ENCODE measurements at regions not wholly inside any gene's neighbourhood (a gene's known extent, or its start where the extent isn't known, plus 50 kb on each side); places are given as distances from the start of the nearest gene placed in this dataset.
"Not testable (repeated sequence)": the region's sequence is repeated elsewhere in the genome, so short reads cannot be mapped to it uniquely, and the experiment has no call there.

GRCh38 chr6:84635081-84635761 lies 129.2 kb downstream of the TBX18 start:
- DNase-seq (ENCODE audit: low read depth) = peak; percentile 89

- DNase-seq (ENCODE audit: low read depth) = no peak
Observed at GRCh38 chr6:84633771-84634170, 130.6 kb downstream of the TBX18 start.

- not testable (repeated sequence) for DNase-seq (ENCODE audit: low read depth)
Observed at GRCh38 chr6:84626527-84626926, 137.9 kb downstream of the TBX18 start.

- no peak for DNase-seq (ENCODE audit: low read depth)
Observed at GRCh38 chr6:84625506-84625905, 138.9 kb downstream of the TBX18 start.

- DNase-seq (ENCODE audit: low read depth) = peak; percentile 47
Observed at GRCh38 chr6:84623956-84624680, 140.3 kb downstream of the TBX18 start.

GRCh38 chr6:84618836-84619235 lies 145.6 kb downstream of the TBX18 start:
- DNase-seq (ENCODE audit: low read depth) = peak; percentile 29

- peak; percentile 74 for DNase-seq (ENCODE audit: low read depth)
Observed at GRCh38 chr6:84618046-84618752, 146.2 kb downstream of the TBX18 start.

GRCh38 chr6:84615987-84616386 lies 148.4 kb downstream of the TBX18 start:
- no peak for DNase-seq (ENCODE audit: low read depth)

- DNase-seq (ENCODE audit: low read depth) = no peak
Observed at GRCh38 chr6:84615113-84615850, 149.1 kb downstream of the TBX18 start.

- DNase-seq (ENCODE audit: low read depth) = no peak
Observed at GRCh38 chr6:84606860-84607259, 157.5 kb downstream of the TBX18 start.

- no peak for DNase-seq (ENCODE audit: low read depth)
Observed at GRCh38 chr6:84605298-84605697, 159.1 kb downstream of the TBX18 start.

GRCh38 chr6:84601366-84601765 lies 163.0 kb downstream of the TBX18 start:
- DNase-seq (ENCODE audit: low read depth) = no peak

- DNase-seq (ENCODE audit: low read depth) = no peak
Observed at GRCh38 chr6:84599991-84600390, 164.4 kb downstream of the TBX18 start.

GRCh38 chr6:84597238-84597875 lies 167.0 kb downstream of the TBX18 start:
- DNase-seq (ENCODE audit: low read depth) = no peak

GRCh38 chr6:84596488-84596887 lies 167.9 kb downstream of the TBX18 start:
- no peak for DNase-seq (ENCODE audit: low read depth)

- DNase-seq (ENCODE audit: low read depth) = no peak
Observed at GRCh38 chr6:84588697-84589080, 175.7 kb downstream of the TBX18 start.

GRCh38 chr6:84587994-84588696 lies 176.3 kb downstream of the TBX18 start:
- DNase-seq (ENCODE audit: low read depth) = not testable (repeated sequence)

- not testable (repeated sequence) for DNase-seq (ENCODE audit: low read depth)
Observed at GRCh38 chr6:84587202-84587940, 177.0 kb downstream of the TBX18 start.

GRCh38 chr6:84583784-84584183 lies 180.6 kb downstream of the TBX18 start:
- peak; percentile 71 for DNase-seq (ENCODE audit: low read depth)

- peak; percentile 26 for DNase-seq (ENCODE audit: low read depth)
Observed at GRCh38 chr6:84582997-84583396, 181.4 kb downstream of the TBX18 start.

Measured in myocyte (in vitro differentiated cells).